OCI-LY3 (cell line): ENCODE measurements at regions not wholly inside any gene's neighbourhood (a gene's known extent, or its start where the extent isn't known, plus 50 kb on each side); places are given as distances from the start of the nearest gene placed in this dataset.

ENCODE experiments used
- H2AFZ ChIP-seq: fragments of 200-600, 300-600 bp; shearing (Covaris generic); 2 replicates; pipeline ENCODE4 v1.6.0; 2014; ENCODE audit warnings: antibody characterized with exemption, low read depth, low read length
- H3K27ac ChIP-seq: fragments of 200-600, 300-600 bp; sonication (generic); 2 replicates; pipeline ENCODE4 v1.5.1; 2014; ENCODE audit warnings: mild to moderate bottlenecking, low read length, moderate library complexity, mixed read lengths
- H3K27me3 ChIP-seq: fragments of 200-600, 300-600 bp; sonication (generic); 2 replicates; pipeline ENCODE4 v1.6.1; 2014; ENCODE audit warnings: low read depth, low read length, mixed read lengths
- H3K36me3 ChIP-seq: fragments of 200-600, 300-600 bp; sonication (generic); replicated peaks from 2 replicates; pipeline ENCODE3; 2014; ENCODE audit warnings: low read depth, low read length, mixed read lengths
- H3K4me1 ChIP-seq: fragments of 300-600, 200-600 bp; sonication (generic); 2 replicates; pipeline ENCODE4 v1.6.1; 2014; ENCODE audit warnings: low read length, mixed read lengths
- H3K4me2 ChIP-seq: fragments of 200-600, 300-600 bp; sonication (generic); 2 replicates; pipeline ENCODE4 v1.6.1; 2014; ENCODE audit warnings: low read length, mixed read lengths
- H3K4me3 ChIP-seq: fragments of 300-600, 200-600 bp; sonication (generic); 2 replicates; pipeline ENCODE4 v1.5.1; 2014; ENCODE audit warnings: antibody characterized with exemption, mild to moderate bottlenecking, low read length, moderate library complexity
- H3K79me2 ChIP-seq: fragments of 300-600, 200-600 bp; shearing (Covaris generic); 2 replicates; pipeline ENCODE4 v1.6.1; 2014; ENCODE audit warnings: mild to moderate bottlenecking, low read length, mixed read lengths
- H3K9ac ChIP-seq: fragments of 300-600, 200-600 bp; shearing (Covaris generic); 2 replicates; pipeline ENCODE4 v1.6.0; 2014; ENCODE audit warnings: mild to moderate bottlenecking, low read length, moderate library complexity
- H3K9me3 ChIP-seq: fragments of 200-600, 300-600 bp; shearing (Covaris generic); 2 replicates; pipeline ENCODE4 v1.6.1; 2014; ENCODE audit warnings: low read length, mixed read lengths; ENCODE audit not compliant: insufficient read depth
- H4K20me1 ChIP-seq: fragments of 200-600, 300-600 bp; sonication (generic); 2 replicates; pipeline ENCODE4 v1.6.1; 2016; ENCODE audit warnings: low read length, mixed read lengths; ENCODE audit not compliant: insufficient read depth
- EZH2phosphoT487 ChIP-seq: fragments of 200-600 bp; shearing (Covaris generic); IDR thresholded peaks from 2 replicates; pipeline ENCODE4 v1.6.1; 2018; ENCODE audit warnings: antibody characterized with exemption, mixed run types, low read depth
- TF ChIP-seq, protein P1 (sequence below): fragments of 200-600, 300-600 bp; sonication (generic); IDR thresholded peaks from 2 replicates; pipeline ENCODE4 v1.5.1; 2014; ENCODE audit warnings: antibody characterized with exemption, low read length, low read depth

DNA sequence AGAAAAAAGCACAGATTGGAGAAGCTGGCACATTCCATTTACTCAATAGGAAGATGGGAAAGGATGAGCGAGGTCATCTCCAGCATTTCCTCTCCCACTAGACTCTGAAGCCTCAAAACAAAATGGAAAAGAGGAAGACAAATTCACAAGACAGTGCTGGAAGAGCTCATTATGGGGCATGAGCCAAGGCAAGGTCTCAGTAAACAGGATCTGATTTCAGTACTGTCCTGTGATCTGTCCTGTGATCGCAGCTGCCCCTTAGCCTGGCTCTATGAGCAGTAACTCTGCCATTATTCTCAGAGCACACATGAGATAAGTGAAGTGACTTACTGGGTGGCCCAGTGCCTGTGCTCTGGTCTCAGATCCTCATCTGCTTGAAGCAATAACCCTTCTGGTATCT is 68.1 kb upstream of the SLC4A11 start:
- TF ChIP-seq, protein P1, sequence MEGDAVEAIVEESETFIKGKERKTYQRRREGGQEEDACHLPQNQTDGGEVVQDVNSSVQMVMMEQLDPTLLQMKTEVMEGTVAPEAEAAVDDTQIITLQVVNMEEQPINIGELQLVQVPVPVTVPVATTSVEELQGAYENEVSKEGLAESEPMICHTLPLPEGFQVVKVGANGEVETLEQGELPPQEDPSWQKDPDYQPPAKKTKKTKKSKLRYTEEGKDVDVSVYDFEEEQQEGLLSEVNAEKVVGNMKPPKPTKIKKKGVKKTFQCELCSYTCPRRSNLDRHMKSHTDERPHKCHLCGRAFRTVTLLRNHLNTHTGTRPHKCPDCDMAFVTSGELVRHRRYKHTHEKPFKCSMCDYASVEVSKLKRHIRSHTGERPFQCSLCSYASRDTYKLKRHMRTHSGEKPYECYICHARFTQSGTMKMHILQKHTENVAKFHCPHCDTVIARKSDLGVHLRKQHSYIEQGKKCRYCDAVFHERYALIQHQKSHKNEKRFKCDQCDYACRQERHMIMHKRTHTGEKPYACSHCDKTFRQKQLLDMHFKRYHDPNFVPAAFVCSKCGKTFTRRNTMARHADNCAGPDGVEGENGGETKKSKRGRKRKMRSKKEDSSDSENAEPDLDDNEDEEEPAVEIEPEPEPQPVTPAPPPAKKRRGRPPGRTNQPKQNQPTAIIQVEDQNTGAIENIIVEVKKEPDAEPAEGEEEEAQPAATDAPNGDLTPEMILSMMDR = no peak
- no peak for TF ChIP-seq EZH2phosphoT487
- no peaks in the 10 kb centered on the region for H3K36me3 ChIP-seq
- no peak overlapping the region for H3K27ac ChIP-seq

DNA sequence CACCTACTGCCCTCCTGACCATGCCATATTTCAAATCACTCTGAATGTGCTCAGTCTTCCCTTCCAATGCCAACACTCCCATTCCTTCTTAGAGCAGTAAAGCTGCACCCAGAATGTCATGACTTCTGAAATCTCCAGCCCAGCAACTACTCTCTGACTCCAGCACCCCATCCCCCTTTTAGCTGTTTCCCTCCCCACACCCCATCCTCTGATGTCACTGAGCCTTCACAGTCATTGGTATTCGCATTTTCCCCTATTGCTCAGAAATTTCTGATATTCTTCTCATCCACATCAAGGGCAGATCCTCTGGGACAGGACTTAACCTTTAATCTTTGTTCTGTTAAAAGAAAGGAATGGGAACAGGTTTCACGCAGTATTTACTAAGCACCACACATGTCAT is 67.1 kb upstream of the SLC4A11 start:
- Histone ChIP-seq H2AFZ (no peak overlapping the region), H3K9ac (no peak overlapping the region), H3K27me3 (no peaks in the 10 kb centered on the region), H3K4me2 (no peak overlapping the region), H3K79me2 (no peaks in the 10 kb centered on the region), H3K4me3 (no peak overlapping the region), H3K9me3 (no peaks in the 10 kb centered on the region), H3K4me1 (peaks cover 5% of the 10 kb centered on the region; the same call in 1 of the 2 replicates), H4K20me1 (no peaks in the 10 kb centered on the region), H3K36me3 (no peaks in the 10 kb centered on the region), H3K27ac (no peak overlapping the region)
- TF ChIP-seq, protein P1 = no peak

More for the DNA sequence above, 68.1 kb upstream of the SLC4A11 start:
- H3K79me2 ChIP-seq = no peaks in the 10 kb centered on the region
- no peaks in the 10 kb centered on the region for H3K9me3 ChIP-seq
- H3K4me1 ChIP-seq = peaks cover 5% of the 10 kb centered on the region; the same call in 1 of the 2 replicates
- H3K4me3 ChIP-seq = no peak overlapping the region
- H3K9ac ChIP-seq = no peak overlapping the region
- no peak overlapping the region for H2AFZ ChIP-seq
- no peaks in the 10 kb centered on the region for H3K27me3 ChIP-seq
- no peaks in the 10 kb centered on the region for H4K20me1 ChIP-seq
- no peak overlapping the region for H3K4me2 ChIP-seq

DNA sequence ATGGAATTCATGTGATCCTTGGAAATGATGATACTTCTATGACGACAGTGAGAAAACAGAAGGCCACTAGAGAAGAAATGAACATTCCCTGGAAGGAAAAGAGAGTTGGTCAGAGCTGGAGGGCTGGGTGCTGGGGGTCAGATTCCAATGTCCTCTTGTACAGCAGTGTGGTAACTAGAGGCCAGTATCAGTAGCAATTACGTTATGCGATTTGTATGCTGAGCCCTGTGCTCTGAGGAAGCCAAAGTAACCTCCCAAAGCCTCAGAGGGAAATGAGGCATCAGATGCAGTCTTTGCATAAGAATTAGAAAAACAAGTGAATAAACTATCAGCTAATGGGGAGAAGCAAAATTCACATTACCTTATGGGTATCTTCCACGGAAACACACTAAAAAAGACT is 65.5 kb upstream of the SLC4A11 start:
- Histone ChIP-seq H3K36me3 (no peaks in the 10 kb centered on the region), H2AFZ (no peak overlapping the region), H3K9me3 (no peaks in the 10 kb centered on the region), H3K9ac (no peak overlapping the region), H3K4me1 (peaks cover 5% of the 10 kb centered on the region; the same call in 1 of the 2 replicates), H3K4me2 (no peak overlapping the region), H3K79me2 (no peaks in the 10 kb centered on the region), H3K27ac (no peak overlapping the region), H4K20me1 (no peaks in the 10 kb centered on the region), H3K27me3 (no peaks in the 10 kb centered on the region), H3K4me3 (no peak overlapping the region)
- TF ChIP-seq, protein P1 = no peak
- TF ChIP-seq EZH2phosphoT487 = no peak

DNA sequence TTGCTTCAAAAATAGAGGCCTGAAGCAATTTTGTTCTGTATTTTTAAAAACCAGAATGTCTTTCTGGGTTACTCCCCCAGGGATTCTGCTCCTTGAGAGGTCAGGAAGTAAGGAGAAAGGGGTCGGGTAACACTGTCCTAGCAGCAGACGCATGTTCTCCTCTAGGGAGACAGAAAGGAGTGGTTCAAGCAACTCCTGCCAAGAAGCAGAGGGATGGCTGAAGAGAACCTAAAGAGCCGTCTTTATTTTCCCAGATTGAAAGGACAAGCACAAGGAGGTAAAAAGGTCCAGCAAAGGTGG is 58.0 kb upstream of the SLC4A11 start:
- H3K9me3 ChIP-seq = no peaks in the 10 kb centered on the region
- no peaks in the 10 kb centered on the region for H3K27me3 ChIP-seq
- no peaks in the 10 kb centered on the region for H3K4me1 ChIP-seq
- no peak overlapping the region for H2AFZ ChIP-seq
- H3K4me2 ChIP-seq = no peak overlapping the region
- no peak overlapping the region for H3K27ac ChIP-seq
- H4K20me1 ChIP-seq = no peaks in the 10 kb centered on the region
- TF ChIP-seq, protein P1 = no peak
- TF ChIP-seq EZH2phosphoT487 = no peak
- no peak overlapping the region for H3K4me3 ChIP-seq
- H3K79me2 ChIP-seq = no peaks in the 10 kb centered on the region
- H3K36me3 ChIP-seq = no peaks in the 10 kb centered on the region
- H3K9ac ChIP-seq = no peak overlapping the region
